ENCODE measurements at regions not wholly inside any gene's neighbourhood (a gene's known extent, or its start where the extent isn't known, plus 50 kb on each side); places are given as distances from the start of the nearest gene placed in this dataset.

DNA sequence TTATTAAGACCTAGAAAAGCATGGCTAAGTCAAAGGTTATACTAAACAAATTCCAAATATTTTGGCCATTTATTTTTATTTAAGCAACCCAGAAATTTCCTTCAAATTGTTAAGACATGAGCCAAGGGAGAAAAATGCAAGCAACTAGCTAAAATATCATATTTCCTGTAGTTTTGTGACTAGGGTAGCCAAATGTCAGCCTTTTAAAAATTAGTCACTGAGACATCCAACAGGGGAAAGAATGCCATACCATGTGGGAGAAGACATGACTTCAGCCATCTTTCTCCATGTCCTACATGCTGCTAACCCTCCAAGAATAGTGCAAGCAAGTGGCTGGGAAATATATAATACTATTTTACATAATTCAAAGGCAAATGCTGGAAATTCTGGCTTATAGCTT, 197.9 kb downstream of the DSEL start:
- Mint-ChIP-seq H3K4me1 (ENCODE audit: low read depth) (no peaks in the 10 kb centered on the region), H3K9me3 (ENCODE audit: insufficient read depth) (no peaks in the 10 kb centered on the region), H3K36me3 (ENCODE audit: low read depth) (no peaks in the 10 kb centered on the region), H3K4me3 (no peak overlapping the region), H3K27ac (no peak overlapping the region), H3K27me3 (ENCODE audit: low read depth) (no peaks in the 10 kb centered on the region)
- CTCF ChIA-PET = no interaction called here
- no peak for ATAC-seq
- no peak for DNase-seq
- POLR2A ChIA-PET = no interaction called here

DNA sequence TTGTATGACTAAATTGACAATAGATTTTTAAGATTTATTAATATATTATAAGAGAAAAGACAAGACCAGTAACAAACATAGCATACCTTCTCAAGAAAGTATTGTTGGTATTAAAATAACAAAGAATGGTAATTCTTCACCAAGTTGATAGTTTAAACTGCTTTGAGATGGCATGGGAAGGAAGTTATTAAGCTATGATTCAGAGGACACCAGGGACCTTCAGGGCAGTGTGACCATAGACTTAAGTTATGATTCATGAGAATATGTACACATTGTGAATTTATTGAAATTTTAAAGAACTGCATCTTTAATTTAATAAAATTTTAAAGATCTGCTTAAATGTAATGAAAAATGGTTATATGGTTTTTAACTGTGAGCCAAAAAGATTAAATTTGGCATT, 205.7 kb downstream of the DSEL start:
- ATAC-seq (no peak), DNase-seq (no peak)
- H3K4me1 Mint-ChIP-seq (ENCODE audit: low read depth) = no peaks in the 10 kb centered on the region
- no peaks in the 10 kb centered on the region for H3K27me3 Mint-ChIP-seq (ENCODE audit: low read depth)
- ChIA-PET POLR2A (no interaction called here), CTCF (no interaction called here)
- no peaks in the 10 kb centered on the region for H3K36me3 Mint-ChIP-seq (ENCODE audit: low read depth)
- no peak overlapping the region for H3K27ac Mint-ChIP-seq
- no peak overlapping the region for H3K4me3 Mint-ChIP-seq
- H3K9me3 Mint-ChIP-seq (ENCODE audit: insufficient read depth) = no peaks in the 10 kb centered on the region

DNA sequence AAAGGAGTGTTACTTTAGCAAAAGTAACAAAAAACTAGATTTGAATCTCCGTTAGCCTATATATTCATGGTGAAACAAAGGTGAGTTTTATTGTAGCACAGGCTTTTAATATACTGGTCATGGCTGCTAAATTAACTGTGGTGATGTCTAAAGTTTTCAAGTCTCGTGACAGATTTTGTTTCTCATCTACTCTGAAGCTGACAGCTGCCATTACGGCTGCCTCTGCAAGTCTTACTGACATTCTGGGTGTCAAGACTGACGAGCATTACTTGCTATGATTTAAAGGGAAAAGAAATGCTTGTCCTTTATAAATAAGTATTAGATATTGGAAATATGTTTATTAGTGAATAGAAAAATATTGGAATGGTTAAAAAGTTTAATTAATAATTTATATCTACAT, 207.7 kb downstream of the DSEL start:
- CTCF ChIA-PET = no interaction called here

DNA sequence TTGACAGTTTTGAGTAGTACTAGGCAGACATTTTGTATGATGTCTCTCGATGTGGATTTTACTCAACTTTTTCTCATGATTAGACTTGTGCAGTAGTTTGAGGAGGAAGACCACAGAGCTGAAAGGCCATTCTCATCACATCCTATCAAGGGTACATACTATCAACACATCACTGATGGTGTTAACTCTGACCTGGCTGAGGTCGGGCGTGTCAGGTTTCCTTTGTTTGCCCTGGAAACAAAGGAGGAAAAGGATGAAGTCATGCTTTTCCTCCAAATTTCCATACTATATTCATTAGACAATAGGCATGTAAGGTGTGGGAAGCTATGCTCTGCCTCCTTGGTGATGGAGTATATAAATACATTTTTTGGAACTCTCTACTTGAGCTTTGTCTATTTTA, 211.1 kb downstream of the DSEL start:
- Mint-ChIP-seq H3K36me3 (ENCODE audit: low read depth) (peaks cover 7% of the 10 kb centered on the region), H3K9me3 (ENCODE audit: insufficient read depth) (peaks cover 7% of the 10 kb centered on the region), H3K27me3 (ENCODE audit: low read depth) (no peaks in the 10 kb centered on the region), H3K4me3 (no peak overlapping the region), H3K27ac (no peak overlapping the region), H3K4me1 (ENCODE audit: low read depth) (peaks cover 17% of the 10 kb centered on the region)
- no peak for DNase-seq
- no peak for ATAC-seq
- ChIA-PET POLR2A (no interaction called here), CTCF (no interaction called here)

More for the DNA sequence above, 207.7 kb downstream of the DSEL start:
- POLR2A ChIA-PET = no interaction called here
- ATAC-seq = no peak
- H3K4me3 Mint-ChIP-seq = no peak overlapping the region
- H3K36me3 Mint-ChIP-seq (ENCODE audit: low read depth) = no peaks in the 10 kb centered on the region
- H3K9me3 Mint-ChIP-seq (ENCODE audit: insufficient read depth) = no peaks in the 10 kb centered on the region
- peaks cover 4% of the 10 kb centered on the region for H3K4me1 Mint-ChIP-seq (ENCODE audit: low read depth)
- H3K27me3 Mint-ChIP-seq (ENCODE audit: low read depth) = no peaks in the 10 kb centered on the region
- no peak for DNase-seq
- H3K27ac Mint-ChIP-seq = no peak overlapping the region

DNA sequence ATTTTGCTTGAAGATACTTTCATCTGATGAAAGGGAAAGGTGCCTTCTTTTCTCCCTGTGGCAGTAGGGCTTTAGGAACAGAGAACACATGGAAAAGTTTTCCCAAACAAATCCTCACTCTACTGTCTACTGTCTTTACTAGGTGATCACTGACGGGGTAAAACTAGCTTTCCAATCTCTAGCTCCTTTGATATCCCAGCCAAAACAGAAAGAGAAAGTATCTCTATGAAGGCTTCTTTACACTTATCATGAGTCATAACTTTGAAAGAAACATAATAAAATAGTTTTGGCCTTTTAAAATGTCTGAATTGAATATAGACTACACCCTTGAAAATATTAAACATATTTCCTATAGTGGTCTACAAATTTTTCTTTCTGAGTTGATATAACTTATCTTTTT, 214.5 kb downstream of the DSEL start:
- peaks cover 17% of the 10 kb centered on the region for H3K4me1 Mint-ChIP-seq (ENCODE audit: low read depth)
- no peak overlapping the region for H3K4me3 Mint-ChIP-seq
- H3K27ac Mint-ChIP-seq = peak overlapping the region; percentile 63
- H3K36me3 Mint-ChIP-seq (ENCODE audit: low read depth) = peaks cover 11% of the 10 kb centered on the region
- POLR2A ChIA-PET = no interaction called here
- H3K9me3 Mint-ChIP-seq (ENCODE audit: insufficient read depth) = peaks cover 21% of the 10 kb centered on the region
- no peak for DNase-seq
- H3K27me3 Mint-ChIP-seq (ENCODE audit: low read depth) = no peaks in the 10 kb centered on the region
- ATAC-seq = peak; percentile 64
- CTCF ChIA-PET = no interaction called here

DNA sequence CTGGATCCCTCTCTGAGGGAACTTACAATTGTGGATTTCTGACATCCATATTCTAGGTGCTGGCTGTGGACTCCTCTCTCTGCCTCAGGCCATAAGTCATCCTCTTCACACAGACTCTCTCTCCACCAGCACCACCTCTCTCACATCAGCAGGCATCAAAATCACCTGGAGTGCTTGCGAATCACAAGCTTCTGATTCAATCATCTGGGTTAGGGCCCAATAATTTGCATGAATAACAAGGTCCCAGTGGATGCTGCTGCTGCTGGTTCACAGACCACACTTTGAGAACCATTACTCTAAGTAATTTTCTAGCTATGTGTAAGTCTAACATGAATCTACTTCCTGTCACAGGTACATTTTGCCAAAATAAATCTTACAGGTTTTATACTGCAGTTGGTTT, 214.9 kb downstream of the DSEL start:
- Mint-ChIP-seq H3K9me3 (ENCODE audit: insufficient read depth) (peaks cover 21% of the 10 kb centered on the region), H3K4me1 (ENCODE audit: low read depth) (peaks cover 17% of the 10 kb centered on the region), H3K27ac (no peak overlapping the region), H3K36me3 (ENCODE audit: low read depth) (peaks cover 11% of the 10 kb centered on the region), H3K27me3 (ENCODE audit: low read depth) (no peaks in the 10 kb centered on the region), H3K4me3 (no peak overlapping the region)
- ATAC-seq (peak; percentile 57), DNase-seq (no peak)
- POLR2A ChIA-PET = no interaction called here
- CTCF ChIA-PET = no interaction called here

DNA sequence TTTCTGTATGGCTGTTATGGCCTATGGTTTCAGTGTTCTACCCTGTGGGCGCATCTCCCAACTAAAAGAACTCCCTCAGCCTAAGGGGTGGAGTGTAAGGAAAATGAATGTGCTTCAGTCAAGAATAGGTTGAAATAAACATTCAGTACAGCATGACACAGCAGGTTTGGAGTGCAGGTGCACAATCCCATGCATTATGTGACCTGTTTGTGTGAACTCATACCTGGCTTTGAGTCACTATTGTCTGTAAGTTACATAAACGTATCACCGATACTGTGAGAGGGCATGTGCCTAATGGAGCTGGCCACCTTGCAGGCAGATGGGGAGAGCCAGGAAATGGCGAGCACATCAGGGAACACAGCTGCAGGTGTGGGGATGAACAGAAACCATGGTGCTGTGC, 216.0 kb downstream of the DSEL start:
- no peak for ATAC-seq
- H3K4me3 Mint-ChIP-seq = no peak overlapping the region
- H3K9me3 Mint-ChIP-seq (ENCODE audit: insufficient read depth) = peaks cover 24% of the 10 kb centered on the region
- no peak overlapping the region for H3K27ac Mint-ChIP-seq
- peak; percentile 33 for DNase-seq
- POLR2A ChIA-PET = no interaction called here
- CTCF ChIA-PET = no interaction called here
- no peaks in the 10 kb centered on the region for H3K27me3 Mint-ChIP-seq (ENCODE audit: low read depth)
- peaks cover 17% of the 10 kb centered on the region for H3K4me1 Mint-ChIP-seq (ENCODE audit: low read depth)
- peaks cover 11% of the 10 kb centered on the region for H3K36me3 Mint-ChIP-seq (ENCODE audit: low read depth)

DNA sequence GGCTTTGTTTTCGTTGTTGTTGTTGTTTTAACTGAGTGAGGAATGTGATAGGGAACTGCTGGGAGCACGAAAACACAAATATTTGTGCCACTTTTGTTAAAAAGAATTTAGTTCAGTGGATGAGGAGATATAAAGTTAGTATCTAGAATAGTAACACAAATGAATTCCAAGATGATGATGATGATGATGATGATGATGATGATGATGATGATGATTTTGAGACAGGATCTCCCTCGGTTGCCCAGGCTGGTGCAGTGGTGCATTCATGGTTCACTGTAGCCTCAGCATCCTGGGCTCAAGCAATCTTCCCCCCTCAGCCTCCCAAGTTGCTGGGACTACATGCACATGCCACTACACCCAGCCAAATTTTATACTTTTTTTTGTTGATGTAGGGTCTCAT, 223.7 kb downstream of the DSEL start:
- ChIA-PET CTCF (no interaction called here), POLR2A (no interaction called here)
- no peaks in the 10 kb centered on the region for H3K36me3 Mint-ChIP-seq (ENCODE audit: low read depth)
- H3K9me3 Mint-ChIP-seq (ENCODE audit: insufficient read depth) = peaks cover 3% of the 10 kb centered on the region
- ATAC-seq (no peak), DNase-seq (no peak)
- no peak overlapping the region for H3K27ac Mint-ChIP-seq
- H3K4me1 Mint-ChIP-seq (ENCODE audit: low read depth) = no peaks in the 10 kb centered on the region
- no peak overlapping the region for H3K4me3 Mint-ChIP-seq
- no peaks in the 10 kb centered on the region for H3K27me3 Mint-ChIP-seq (ENCODE audit: low read depth)

DNA sequence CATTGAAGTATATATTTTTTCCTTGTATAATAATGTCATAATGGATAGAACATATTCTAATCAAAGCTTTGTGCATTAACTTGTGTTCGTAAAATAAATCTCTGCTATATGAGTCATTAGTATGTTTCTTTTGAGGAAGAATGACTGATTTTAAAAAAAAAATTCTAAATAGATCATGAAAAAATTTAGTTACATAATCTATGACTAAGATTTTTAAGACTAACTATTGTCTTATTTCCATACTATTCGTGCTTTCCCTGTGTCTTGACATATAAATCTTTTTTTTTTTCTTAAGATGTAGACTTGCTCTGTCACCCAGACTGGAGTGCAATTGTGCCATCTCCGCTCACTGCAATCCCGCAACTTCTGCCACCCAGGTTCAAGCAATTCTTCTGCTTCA, 226.1 kb downstream of the DSEL start:
- H3K36me3 Mint-ChIP-seq (ENCODE audit: low read depth) = no peaks in the 10 kb centered on the region
- H3K9me3 Mint-ChIP-seq (ENCODE audit: insufficient read depth) = no peaks in the 10 kb centered on the region
- CTCF ChIA-PET = no interaction called here
- no peaks in the 10 kb centered on the region for H3K4me1 Mint-ChIP-seq (ENCODE audit: low read depth)
- no peak for ATAC-seq
- POLR2A ChIA-PET = no interaction called here
- H3K27me3 Mint-ChIP-seq (ENCODE audit: low read depth) = no peaks in the 10 kb centered on the region
- no peak for DNase-seq
- H3K4me3 Mint-ChIP-seq = no peak overlapping the region
- H3K27ac Mint-ChIP-seq = no peak overlapping the region

DNA sequence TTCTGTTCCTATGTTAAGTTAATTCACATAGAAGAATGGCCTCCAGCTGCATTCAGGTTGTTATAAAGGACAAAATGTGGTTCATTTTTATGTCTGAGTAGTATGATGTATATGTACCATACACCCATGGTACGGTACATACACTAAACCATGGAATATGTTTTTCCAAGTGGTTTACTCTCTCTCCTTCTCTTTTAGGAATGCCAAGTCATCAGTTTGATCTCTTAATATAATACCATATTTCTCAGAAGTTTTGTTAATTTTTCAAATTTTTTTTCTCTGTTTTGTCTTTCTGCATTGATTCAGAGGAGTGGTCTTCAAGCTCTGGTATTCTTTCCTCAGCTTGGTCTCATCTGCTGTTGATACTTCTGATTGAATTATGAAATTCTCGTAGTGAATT, 230.9 kb downstream of the DSEL start:
- H3K4me1 Mint-ChIP-seq (ENCODE audit: low read depth) = no peaks in the 10 kb centered on the region

DNA sequence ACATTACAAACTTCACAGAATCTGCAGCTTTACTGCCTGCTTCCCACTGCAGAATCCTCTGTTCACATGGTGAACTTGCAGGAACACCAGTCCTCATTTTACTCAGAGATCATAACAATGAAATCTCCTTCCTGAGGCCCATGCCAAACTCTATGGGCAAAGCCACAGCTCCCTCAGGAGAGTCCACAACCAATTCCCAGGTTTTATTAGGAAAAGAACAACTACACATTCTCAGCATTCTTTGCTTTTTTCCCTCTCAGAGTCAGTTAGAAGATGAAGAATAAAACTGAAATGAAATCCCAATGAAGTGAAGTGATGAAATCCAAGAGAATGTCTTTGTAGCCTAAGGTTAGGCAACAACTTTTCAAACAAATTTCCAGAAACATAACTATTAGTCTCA, 233.7 kb downstream of the DSEL start:
- Mint-ChIP-seq H3K27ac (no peak overlapping the region), H3K4me3 (no peak overlapping the region), H3K27me3 (ENCODE audit: low read depth) (no peaks in the 10 kb centered on the region), H3K9me3 (ENCODE audit: insufficient read depth) (no peaks in the 10 kb centered on the region), H3K36me3 (ENCODE audit: low read depth) (no peaks in the 10 kb centered on the region), H3K4me1 (ENCODE audit: low read depth) (no peaks in the 10 kb centered on the region)
- ChIA-PET CTCF (no interaction called here), POLR2A (no interaction called here)
- no peak for DNase-seq
- no peak for ATAC-seq

More for the DNA sequence above, 230.9 kb downstream of the DSEL start:
- Mint-ChIP-seq H3K27me3 (ENCODE audit: low read depth) (no peaks in the 10 kb centered on the region), H3K27ac (no peak overlapping the region), H3K36me3 (ENCODE audit: low read depth) (no peaks in the 10 kb centered on the region), H3K4me3 (no peak overlapping the region), H3K9me3 (ENCODE audit: insufficient read depth) (no peaks in the 10 kb centered on the region)
- ChIA-PET CTCF (no interaction called here), POLR2A (no interaction called here)
- no peak for DNase-seq
- no peak for ATAC-seq

DNA sequence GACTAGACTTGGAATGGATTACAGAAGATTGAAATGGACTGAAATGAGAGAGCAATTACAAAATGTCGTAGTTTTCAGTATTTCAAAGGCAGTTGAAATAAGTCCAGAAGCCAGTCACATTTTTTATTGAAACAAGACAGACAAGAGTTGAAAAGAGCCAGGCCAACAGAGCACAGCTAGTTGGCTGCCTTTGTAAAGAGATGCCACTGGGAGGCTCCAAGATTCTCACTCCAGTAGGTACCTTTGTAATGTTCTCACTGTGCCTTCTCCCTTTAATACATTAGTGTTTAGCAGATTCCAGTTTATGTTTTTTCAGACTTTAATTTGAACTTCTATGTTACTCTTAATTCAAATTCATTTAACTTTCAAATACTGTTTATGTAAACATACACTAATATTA, 234.8 kb downstream of the DSEL start:
- Mint-ChIP-seq H3K9me3 (ENCODE audit: insufficient read depth) (no peaks in the 10 kb centered on the region), H3K4me3 (no peak overlapping the region), H3K36me3 (ENCODE audit: low read depth) (no peaks in the 10 kb centered on the region), H3K27me3 (ENCODE audit: low read depth) (no peaks in the 10 kb centered on the region), H3K4me1 (ENCODE audit: low read depth) (no peaks in the 10 kb centered on the region), H3K27ac (no peak overlapping the region)
- ChIA-PET CTCF (no interaction called here), POLR2A (no interaction called here)
- DNase-seq = no peak
- no peak for ATAC-seq

DNA sequence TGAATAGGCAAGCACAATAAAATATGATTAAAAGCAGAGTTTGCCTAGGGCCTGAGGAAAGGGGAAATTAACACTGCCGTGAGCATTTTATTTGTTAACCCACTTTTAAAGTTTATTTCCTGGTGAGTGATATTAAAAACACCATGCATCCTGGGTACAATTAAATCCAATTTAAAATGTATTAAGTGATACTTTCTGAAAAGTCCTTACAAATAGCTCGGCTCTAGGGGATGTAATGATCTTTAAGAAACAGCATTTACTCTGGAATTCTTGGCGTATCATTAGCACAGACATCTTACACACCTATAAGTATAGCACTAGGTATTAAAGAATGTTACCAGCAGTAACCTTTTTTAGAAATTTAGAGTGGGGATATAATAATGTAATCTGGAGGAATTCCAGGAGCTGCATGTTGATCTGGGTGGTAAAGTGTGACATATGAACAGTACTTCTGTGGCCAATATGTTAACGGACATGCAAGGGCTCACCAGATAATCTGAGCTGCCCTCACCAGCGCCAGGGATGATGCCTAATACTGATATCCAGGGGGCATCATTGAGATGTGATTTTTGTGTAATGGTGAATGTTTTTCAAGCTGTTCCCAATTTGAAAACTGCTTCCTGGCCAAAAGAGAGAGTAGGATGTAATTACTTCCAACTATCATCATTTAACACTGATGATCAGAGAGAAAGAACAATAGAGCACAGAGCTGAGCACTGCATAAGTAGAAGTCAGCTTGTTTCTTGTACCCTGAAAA, 235.9 kb downstream of the DSEL start:
- POLR2A ChIA-PET = no interaction called here
- Mint-ChIP-seq H3K36me3 (ENCODE audit: low read depth) (no peaks in the 10 kb centered on the region), H3K27ac (no peak overlapping the region), H3K27me3 (ENCODE audit: low read depth) (no peaks in the 10 kb centered on the region), H3K4me1 (ENCODE audit: low read depth) (no peaks in the 10 kb centered on the region), H3K9me3 (ENCODE audit: insufficient read depth) (no peaks in the 10 kb centered on the region), H3K4me3 (no peak overlapping the region)
- DNase-seq = no peak
- no peak for ATAC-seq
- CTCF ChIA-PET = interaction anchor here (1.2 kb wide), 1 partner anchor 37 kb away, joined by 4 read pairs; no protein-coding TSS in a partner anchor

Measured in activated CD8-positive, alpha-beta T cell treated with anti-CD3 and anti-CD28 coated beads, Interleukin-2, amount 10 ng/mL, durations not matched to agents 7 days and 5 days (primary cell).